ENCODE measurements at regions not wholly inside any gene's neighbourhood (a gene's known extent, or its start where the extent isn't known, plus 50 kb on each side); places are given as distances from the start of the nearest gene placed in this dataset.
"Not testable (repeated sequence)": the region's sequence is repeated elsewhere in the genome, so short reads cannot be mapped to it uniquely, and the experiment has no call there.

- Mint-ChIP-seq H3K4me1 (no peaks in the 10 kb centered on the region), H3K36me3 (no peaks in the 10 kb centered on the region), H3K4me3 (no peak overlapping the region), H3K9me3 (peaks cover 3% of the 10 kb centered on the region), H3K27ac (no peak overlapping the region), H3K27me3 (ENCODE audit: insufficient read depth, low read depth) (peaks cover 2% of the 10 kb centered on the region)
- no peaks in the 10 kb centered on the region for H4K20me1 ChIP-seq (ENCODE audit: low read depth)
- no peaks in the 10 kb centered on the region for H3K79me2 ChIP-seq (ENCODE audit: low read depth)
- no peaks in the 10 kb centered on the region for H3K4me1 ChIP-seq
- peak; percentile 64 for DNase-seq (ENCODE audit: low spot score)
- H3K9me3 ChIP-seq (ENCODE audit: low read depth): no peaks in the 10 kb centered on the region
- no peak overlapping the region for H3K4me2 ChIP-seq
- H3F3A ChIP-seq (ENCODE audit: low read depth): no peaks in the 10 kb centered on the region
- TF ChIP-seq EZH2phosphoT487 (IDR thresholded peaks at IDR 0.05): no peak
- TF ChIP-seq CTCF (IDR thresholded peaks at IDR 0.05): peak; percentile 61
- H3K27ac ChIP-seq: no peak overlapping the region
- no peaks in the 10 kb centered on the region for H3K27me3 ChIP-seq
- no peak overlapping the region for H3K9ac ChIP-seq
- no peak overlapping the region for H3K4me3 ChIP-seq
- no peak overlapping the region for H2AFZ ChIP-seq (replicated peaks)
- H3K36me3 ChIP-seq: no peaks in the 10 kb centered on the region
These were observed 235.0 kb upstream of the PLPP4 start for GRCh38 chr10:120221873-120222485.

- Histone ChIP-seq H3K4me3 (no peak overlapping the region), H3K36me3 (no peaks in the 10 kb centered on the region), H3K27me3 (no peaks in the 10 kb centered on the region), H3K9ac (no peak overlapping the region), H2AFZ (replicated peaks) (no peak overlapping the region), H4K20me1 (ENCODE audit: low read depth) (no peaks in the 10 kb centered on the region), H3K4me1 (no peaks in the 10 kb centered on the region), H3K79me2 (ENCODE audit: low read depth) (no peaks in the 10 kb centered on the region), H3K27ac (no peak overlapping the region), H3K4me2 (no peak overlapping the region), H3K9me3 (ENCODE audit: low read depth) (no peaks in the 10 kb centered on the region), H3F3A (ENCODE audit: low read depth) (no peaks in the 10 kb centered on the region)
- DNase-seq (ENCODE audit: low spot score): no peak
- Mint-ChIP-seq H3K27ac (no peak overlapping the region), H3K27me3 (ENCODE audit: insufficient read depth, low read depth) (peaks cover 2% of the 10 kb centered on the region), H3K4me1 (no peaks in the 10 kb centered on the region), H3K36me3 (no peaks in the 10 kb centered on the region), H3K4me3 (no peak overlapping the region), H3K9me3 (peaks cover 1% of the 10 kb centered on the region)
- TF ChIP-seq EZH2 (IDR thresholded peaks at IDR 0.05) (no peak), EZH2phosphoT487 (IDR thresholded peaks at IDR 0.05) (no peak), CTCF (IDR thresholded peaks at IDR 0.05) (no peak)
These were observed 227.4 kb upstream of the PLPP4 start for GRCh38 chr10:120229641-120230040.

GRCh38 chr10:120239695-120240094 is 217.3 kb upstream of the PLPP4 start:
- DNase-seq (ENCODE audit: low spot score): peak; percentile 64
- H3K9ac ChIP-seq; H4K20me1 ChIP-seq (ENCODE audit: low read depth); H3K4me3 ChIP-seq; H3K4me1 ChIP-seq; H3K36me3 Mint-ChIP-seq; H3K79me2 ChIP-seq (ENCODE audit: low read depth); H3K4me1 Mint-ChIP-seq; H3K9me3 ChIP-seq (ENCODE audit: low read depth); H3K4me2 ChIP-seq; H3K36me3 ChIP-seq; H3K27me3 Mint-ChIP-seq (ENCODE audit: insufficient read depth, low read depth); H3K9me3 Mint-ChIP-seq; H3K4me3 Mint-ChIP-seq; H3K27ac Mint-ChIP-seq; H2AFZ ChIP-seq (replicated peaks); H3K27ac ChIP-seq; H3F3A ChIP-seq (ENCODE audit: low read depth): not testable (repeated sequence)
- peaks cover 12% of the 10 kb centered on the region for H3K27me3 ChIP-seq

- Histone ChIP-seq H3K27ac (no peak overlapping the region), H3K27me3 (no peaks in the 10 kb centered on the region), H3K4me3 (no peak overlapping the region), H3K79me2 (ENCODE audit: low read depth) (no peaks in the 10 kb centered on the region), H3F3A (ENCODE audit: low read depth) (no peaks in the 10 kb centered on the region), H3K36me3 (no peaks in the 10 kb centered on the region), H3K9me3 (ENCODE audit: low read depth) (no peaks in the 10 kb centered on the region), H3K4me2 (no peak overlapping the region), H3K9ac (no peak overlapping the region), H4K20me1 (ENCODE audit: low read depth) (no peaks in the 10 kb centered on the region), H3K4me1 (no peaks in the 10 kb centered on the region), H2AFZ (replicated peaks) (no peak overlapping the region)
- H3K4me1 Mint-ChIP-seq: no peaks in the 10 kb centered on the region
- no peak for DNase-seq (ENCODE audit: low spot score)
- no peak overlapping the region for H3K27ac Mint-ChIP-seq
- peaks cover 7% of the 10 kb centered on the region for H3K27me3 Mint-ChIP-seq (ENCODE audit: insufficient read depth, low read depth)
- H3K4me3 Mint-ChIP-seq: no peak overlapping the region
- TF ChIP-seq CTCF (IDR thresholded peaks at IDR 0.05) (no peak), EZH2phosphoT487 (IDR thresholded peaks at IDR 0.05) (no peak), EZH2 (IDR thresholded peaks at IDR 0.05) (no peak)
- no peaks in the 10 kb centered on the region for H3K36me3 Mint-ChIP-seq
- no peaks in the 10 kb centered on the region for H3K9me3 Mint-ChIP-seq
These were observed 205.1 kb upstream of the PLPP4 start for GRCh38 chr10:120251821-120252442.

Data from neural progenitor cell (in vitro differentiated cells).